Ovary (tissue), 7 donors: ENCODE measurements at regions not wholly inside any gene's neighbourhood (a gene's known extent, or its start where the extent isn't known, plus 50 kb on each side); places are given as distances from the start of the nearest gene placed in this dataset.
A peak's percentile ranks its signal among the peaks of the same experiment; 100 is the strongest.

Experiments
- DNase-seq, 5 donors: peaks; one replicate each; pipeline ENCODE4 v3.0.0-alpha.2; 2019 to 2020
- H3K27ac ChIP-seq, 2 donors: fragments of 200-600 bp; one replicate each; pipeline versions ENCODE4 v1.5.1 to v1.8.0; 2019 to 2022
- H3K27me3 ChIP-seq: fragments of 200-600 bp; one replicate; pipeline ENCODE4 v1.8.0; 2022
- H3K36me3 ChIP-seq: fragments of 200-600 bp; sonication (generic); one replicate; pipeline ENCODE4 v1.5.1; 2019
- H3K4me1 ChIP-seq: one replicate; pipeline ENCODE4 v1.8.1; 2013; ENCODE audit warnings: mild to moderate bottlenecking, moderate library complexity; ENCODE audit not compliant: insufficient read depth
- H3K4me3 ChIP-seq: fragments of 200-600 bp; sonication (generic); one replicate; pipeline ENCODE4 v1.5.1; 2017
- H3K9me3 ChIP-seq, 2 donors: fragments of 200-600 bp in 1 of 2; sonication (generic) in 1 of 2; one replicate each; pipeline versions ENCODE4 v1.5.1 to v1.8.1; 2013 to 2019; ENCODE audit warnings: mild to moderate bottlenecking in 1 of 2, moderate library complexity in 1 of 2
- EP300 ChIP-seq: sonication (generic); formaldehyde crosslinking; IDR thresholded peaks from one replicate; pipeline ENCODE4 v1.6.1; 2017; ENCODE audit warnings: antibody characterized with exemption
- POLR2A ChIP-seq: fragments of 450-650 bp; IDR thresholded peaks from one replicate; pipeline ENCODE4 v1.6.1; 2017; ENCODE audit warnings: antibody characterized with exemption, mild to moderate bottlenecking, moderate library complexity
- WGBS, 3 donors: extraction: QIAGEN DNeasy Blood & Tissue Kit in 1 of 3; methylation state at CpG; one replicate each; pipeline versions ENCODE4 v1.1.5 to v1.1.7; 2013 to 2017; 5-methylcytosine and 5-hydroxymethylcytosine counted together
- intact Hi-C, 4 donors: fragments of 100-400 bp; cut with DNase I; formaldehyde crosslinking; loops; one replicate each; pipeline versions ENCODE4 v1.11.0 to v1.15.1; 2022 to 2023
- TF ChIP-seq, protein P1 (sequence below), 3 donors: fragments of 450-650 bp in 2 of 3; fragments of 200-600 bp in 1 of 3; IDR thresholded peaks; one replicate each; pipeline versions ENCODE4 v1.5.1 to v1.8.0; 2016 to 2022; ENCODE audit warnings: antibody characterized with exemption in 3 of 3, mild to moderate bottlenecking in 1 of 3
- donor health status: DM: no; HTN: no; CAD: no; lungs with moderate emphysema.
- donor health status: DM: no; HTN: no; CAD: no.
- donor health status: Bipolar disorder and iron deficiency.
- donor health status: DM: no; HTN: no; CAD: no.
- donor health status: DM: yes; HTN: yes; CAD: no.

DNA sequence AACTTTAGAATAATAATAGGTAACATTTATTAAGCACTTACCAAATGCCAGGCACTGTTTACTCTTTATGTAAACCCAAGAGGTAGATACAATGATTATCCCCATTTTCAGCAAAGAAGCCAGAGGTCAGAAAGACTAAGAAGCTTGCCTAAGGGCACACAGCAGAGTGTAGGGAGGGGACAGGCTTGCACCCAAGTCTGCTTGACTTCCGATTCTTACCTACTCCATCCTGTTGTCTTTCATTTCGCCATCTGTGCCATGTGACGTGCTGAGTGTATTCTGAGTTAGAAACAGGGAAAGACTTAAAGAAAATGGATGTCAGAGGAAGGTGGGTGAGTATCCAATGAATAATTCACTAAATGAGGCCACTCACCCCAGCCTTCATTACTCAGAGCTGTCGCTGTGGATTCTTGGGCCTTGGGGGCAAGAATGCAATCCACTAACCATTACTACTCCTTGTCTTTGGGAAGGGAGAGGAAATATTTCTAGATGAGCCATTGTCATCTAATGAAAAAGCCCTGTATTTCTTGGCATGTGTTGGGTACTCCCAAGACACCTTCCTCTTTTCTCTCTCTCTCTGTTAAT is 76.4 kb upstream of the BCL11A start:
- intact Hi-C loops: no loop called here
- TF ChIP-seq EP300: no peak
- no peak for TF ChIP-seq POLR2A
- TF ChIP-seq, protein P1, sequence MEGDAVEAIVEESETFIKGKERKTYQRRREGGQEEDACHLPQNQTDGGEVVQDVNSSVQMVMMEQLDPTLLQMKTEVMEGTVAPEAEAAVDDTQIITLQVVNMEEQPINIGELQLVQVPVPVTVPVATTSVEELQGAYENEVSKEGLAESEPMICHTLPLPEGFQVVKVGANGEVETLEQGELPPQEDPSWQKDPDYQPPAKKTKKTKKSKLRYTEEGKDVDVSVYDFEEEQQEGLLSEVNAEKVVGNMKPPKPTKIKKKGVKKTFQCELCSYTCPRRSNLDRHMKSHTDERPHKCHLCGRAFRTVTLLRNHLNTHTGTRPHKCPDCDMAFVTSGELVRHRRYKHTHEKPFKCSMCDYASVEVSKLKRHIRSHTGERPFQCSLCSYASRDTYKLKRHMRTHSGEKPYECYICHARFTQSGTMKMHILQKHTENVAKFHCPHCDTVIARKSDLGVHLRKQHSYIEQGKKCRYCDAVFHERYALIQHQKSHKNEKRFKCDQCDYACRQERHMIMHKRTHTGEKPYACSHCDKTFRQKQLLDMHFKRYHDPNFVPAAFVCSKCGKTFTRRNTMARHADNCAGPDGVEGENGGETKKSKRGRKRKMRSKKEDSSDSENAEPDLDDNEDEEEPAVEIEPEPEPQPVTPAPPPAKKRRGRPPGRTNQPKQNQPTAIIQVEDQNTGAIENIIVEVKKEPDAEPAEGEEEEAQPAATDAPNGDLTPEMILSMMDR (IDR thresholded peaks at IDR 0.05): no peak
- no peak for DNase-seq
- no peaks in the 10 kb centered on the region for H3K4me1 ChIP-seq
- H3K36me3 ChIP-seq: no peaks in the 10 kb centered on the region
- no peaks in the 10 kb centered on the region for H3K27me3 ChIP-seq
- H3K27ac ChIP-seq: no peak overlapping the region
- no peaks in the 10 kb centered on the region for H3K9me3 ChIP-seq
- WGBS, 3 donors: 85 to 89% (median 86%) methylated on average over 4 of the region's 4 CpGs
- H3K4me3 ChIP-seq: no peak overlapping the region

DNA sequence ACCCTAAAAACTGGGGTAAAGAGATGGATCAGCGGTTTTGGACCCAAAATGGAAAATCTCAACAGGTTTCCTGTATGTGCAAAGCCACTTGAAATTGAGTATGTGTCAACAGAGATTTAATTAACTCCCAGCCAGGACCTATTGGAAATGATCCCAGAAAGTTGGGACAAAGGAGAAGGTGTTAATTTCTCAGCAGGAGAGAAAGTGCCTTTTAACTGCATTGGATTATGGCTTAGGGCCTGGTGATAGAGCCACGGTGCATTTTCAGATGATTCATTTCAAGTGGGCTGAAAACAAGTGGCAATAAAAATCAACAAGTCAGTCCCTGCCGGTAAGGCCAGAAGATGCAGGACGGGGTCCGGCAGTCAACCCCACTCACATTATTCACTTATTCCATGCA is 80.2 kb upstream of the BCL11A start:
- H3K27ac ChIP-seq: no peak overlapping the region
- no peak overlapping the region for H3K4me3 ChIP-seq
- 65 to 71% (median 67%) methylated on average over 5 of the region's 5 CpGs for WGBS, 3 donors
- no peak for TF ChIP-seq POLR2A
- no peaks in the 10 kb centered on the region for H3K9me3 ChIP-seq
- no peaks in the 10 kb centered on the region for H3K4me1 ChIP-seq
- intact Hi-C loops: no loop called here
- H3K36me3 ChIP-seq: no peaks in the 10 kb centered on the region
- no peak for DNase-seq
- no peaks in the 10 kb centered on the region for H3K27me3 ChIP-seq

DNA sequence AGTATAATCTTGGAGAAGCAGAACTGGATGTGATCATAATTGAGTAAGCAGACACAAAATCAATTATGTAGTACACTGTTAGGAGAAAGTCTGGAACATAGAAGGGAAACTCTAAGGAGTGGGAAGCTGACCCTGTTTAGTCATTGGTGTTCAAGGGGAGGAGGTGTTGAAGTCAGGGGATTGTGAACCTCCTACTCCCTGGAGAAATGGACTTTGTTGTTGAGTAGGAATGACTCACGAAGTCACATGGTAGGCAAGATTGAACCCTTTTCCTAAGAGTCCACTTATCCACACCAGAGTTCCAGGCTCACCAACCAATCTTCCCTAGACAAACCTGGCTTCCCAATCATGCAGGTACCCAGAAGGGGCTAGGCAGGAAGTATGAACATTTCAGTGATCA is 81.0 kb upstream of the BCL11A start:
- TF ChIP-seq, protein P1 (IDR thresholded peaks at IDR 0.05): no peak
- TF ChIP-seq POLR2A (no peak), EP300 (no peak)
- 59 to 84% (median 78%) methylated on average over 1 of the region's 1 CpG for WGBS, 3 donors
- Histone ChIP-seq H3K9me3 (no peaks in the 10 kb centered on the region), H3K36me3 (no peaks in the 10 kb centered on the region), H3K27me3 (no peaks in the 10 kb centered on the region), H3K4me1 (no peaks in the 10 kb centered on the region), H3K27ac (no peak overlapping the region), H3K4me3 (no peak overlapping the region)
- DNase-seq: no peak
- intact Hi-C loops: no loop called here

DNA sequence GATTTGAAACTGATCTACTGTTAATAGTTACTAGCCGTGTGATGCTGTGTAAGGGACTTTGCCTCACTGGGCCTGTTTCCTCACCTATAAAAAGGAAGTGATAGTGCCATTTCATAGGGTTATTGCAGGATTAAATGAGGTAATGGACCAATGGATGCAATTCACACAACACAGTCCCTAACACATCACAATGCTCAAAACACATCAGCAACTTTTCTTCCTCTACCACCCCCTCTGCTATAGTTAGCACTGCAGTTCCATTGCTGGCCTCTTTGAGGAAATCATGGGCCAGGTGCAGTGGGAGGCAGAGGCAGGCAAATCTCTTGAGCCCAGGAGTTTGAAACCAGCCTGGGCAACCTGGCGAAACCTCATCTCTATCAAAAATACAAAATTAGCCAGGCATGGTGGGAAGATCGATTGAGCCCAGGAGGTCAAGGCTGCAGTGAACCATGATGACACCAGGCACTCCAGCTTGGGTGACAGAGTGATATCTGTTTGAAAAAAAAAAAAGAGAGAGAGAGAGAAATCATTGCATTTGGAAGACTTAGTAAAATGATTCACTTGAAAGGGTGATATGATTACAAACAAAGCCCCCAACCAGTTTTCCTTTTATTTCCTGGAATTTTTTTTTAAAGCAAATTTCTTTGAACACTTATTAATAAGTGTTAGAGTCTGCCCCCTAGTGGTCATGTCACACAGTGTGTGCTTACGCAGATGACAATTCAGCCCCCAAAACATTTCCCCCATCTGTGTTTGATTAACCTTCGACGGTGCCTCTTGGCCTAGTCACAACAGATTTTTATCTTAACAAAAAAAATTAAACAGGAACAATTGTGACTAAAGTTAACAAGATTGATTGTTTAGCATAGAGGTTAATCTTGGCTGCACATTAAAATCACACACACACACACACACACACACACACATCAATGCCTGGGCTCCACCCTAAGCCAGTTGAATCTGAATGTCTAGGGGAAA is 88.6 kb upstream of the BCL11A start:
- WGBS, 3 donors: 27 to 41% (median 31%) methylated on average over 6 of the region's 6 CpGs
- intact Hi-C loops: no loop called here
- TF ChIP-seq POLR2A: no peak
- TF ChIP-seq, protein P1 (IDR thresholded peaks at IDR 0.05): peak in 1 of 3 donors; percentile 24
- no peak for TF ChIP-seq EP300
- no peak overlapping the region for H3K27ac ChIP-seq
- H3K36me3 ChIP-seq: no peaks in the 10 kb centered on the region
- no peaks in the 10 kb centered on the region for H3K9me3 ChIP-seq
- no peaks in the 10 kb centered on the region for H3K4me1 ChIP-seq
- H3K4me3 ChIP-seq: no peak overlapping the region
- DNase-seq: no peak
- H3K27me3 ChIP-seq: no peaks in the 10 kb centered on the region

DNA sequence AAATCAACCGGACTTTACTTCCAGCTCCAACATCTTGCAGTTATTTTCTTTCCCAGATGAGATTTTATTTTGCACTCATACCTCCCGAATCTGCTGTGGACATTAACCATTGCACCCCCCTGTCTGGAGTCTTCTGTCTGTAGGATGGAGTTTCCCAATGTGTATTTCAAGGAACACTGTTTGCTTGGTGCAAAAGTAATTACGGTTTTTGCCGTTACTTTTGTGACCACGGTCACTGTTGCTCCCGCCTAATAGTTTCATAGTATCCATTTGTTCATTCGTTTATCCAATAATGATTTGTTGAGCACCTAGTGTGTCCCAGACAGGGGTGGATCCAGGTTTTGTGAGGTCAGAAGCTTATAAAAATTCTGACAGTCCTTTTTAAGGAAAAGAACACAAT is 90.3 kb upstream of the BCL11A start:
- intact Hi-C loops: no loop called here
- no peaks in the 10 kb centered on the region for H3K36me3 ChIP-seq
- no peaks in the 10 kb centered on the region for H3K27me3 ChIP-seq
- no peak overlapping the region for H3K27ac ChIP-seq
- H3K4me1 ChIP-seq: no peaks in the 10 kb centered on the region
- 76 to 86% (median 80%) methylated on average over 7 of the region's 7 CpGs for WGBS, 3 donors
- H3K4me3 ChIP-seq: no peak overlapping the region
- TF ChIP-seq POLR2A (no peak), EP300 (no peak)
- TF ChIP-seq, protein P1 (IDR thresholded peaks at IDR 0.05): no peak
- no peaks in the 10 kb centered on the region for H3K9me3 ChIP-seq
- no peak for DNase-seq
